K562 (cell line): ENCODE measurements at regions not wholly inside any gene's neighbourhood (a gene's known extent, or its start where the extent isn't known, plus 50 kb on each side); places are given as distances from the start of the nearest gene placed in this dataset.

Source experiments
- KDM4B ChIP-seq, 2 experiments: fragments of 450-650 bp in 1 of 2; sonication (generic) in 1 of 2; IDR thresholded peaks; 2 replicates each; pipeline ENCODE4 v1.6.1; 2016 to 2017; ENCODE audit warnings: borderline replicate concordance in 2 of 2, antibody characterized with exemption in 1 of 2, low read depth in 1 of 2, mild to moderate bottlenecking in 1 of 2
- MTA3 ChIP-seq: fragments of 450-650 bp; formaldehyde crosslinking; IDR thresholded peaks from 2 replicates; pipeline ENCODE4 v1.6.1; 2017; ENCODE audit warnings: mild to moderate bottlenecking, borderline replicate concordance
- SAP30 ChIP-seq: fragments of 200-600 bp; sonication (generic); IDR thresholded peaks from 2 replicates; pipeline ENCODE4 v1.6.1; 2012; ENCODE audit warnings: borderline replicate concordance, low read depth, mild to moderate bottlenecking, moderate library complexity, low read length, control low read depth, inconsistent platforms; ENCODE audit not compliant: insufficient read depth, poor library complexity, severe bottlenecking
- SMARCE1 ChIP-seq: fragments of 450-650 bp; IDR thresholded peaks from 2 replicates; pipeline ENCODE4 v1.7.1; 2016; ENCODE audit warnings: mild to moderate bottlenecking
- ZNF253 ChIP-seq: fragments of 250-450 bp; sonication (Bioruptor Pico); conservative IDR thresholded peaks from 2 replicates; pipeline ENCODE4 v1.6.1; 2021; ENCODE audit warnings: mild to moderate bottlenecking
- ZNF354B ChIP-seq: fragments of 250-450 bp; sonication (Bioruptor Pico); IDR thresholded peaks from 2 replicates; pipeline ENCODE4 v1.4.0; 2020
- TF ChIP-seq, protein P1 (sequence below), 2 experiments: fragments of 450-650 bp; conservative IDR thresholded peaks; 2 replicates each; pipeline ENCODE4 v1.6.1; 2017; ENCODE audit warnings: mild to moderate bottlenecking in 2 of 2, moderate library complexity in 2 of 2
- TF ChIP-seq, protein P2 (sequence below): fragments of 450-650 bp; formaldehyde crosslinking; IDR thresholded peaks from 2 replicates; pipeline ENCODE4 v1.4.0; 2020; ENCODE audit warnings: mild to moderate bottlenecking, moderate library complexity
- TF ChIP-seq, protein P3 (sequence below), 2 experiments: IDR thresholded peaks; 2 replicates each; pipeline ENCODE4 v1.6.1; 2012; ENCODE audit warnings: improper control_type of control experiment in 2 of 2, low read depth in 2 of 2, low read length in 2 of 2, borderline replicate concordance in 1 of 2

DNA sequence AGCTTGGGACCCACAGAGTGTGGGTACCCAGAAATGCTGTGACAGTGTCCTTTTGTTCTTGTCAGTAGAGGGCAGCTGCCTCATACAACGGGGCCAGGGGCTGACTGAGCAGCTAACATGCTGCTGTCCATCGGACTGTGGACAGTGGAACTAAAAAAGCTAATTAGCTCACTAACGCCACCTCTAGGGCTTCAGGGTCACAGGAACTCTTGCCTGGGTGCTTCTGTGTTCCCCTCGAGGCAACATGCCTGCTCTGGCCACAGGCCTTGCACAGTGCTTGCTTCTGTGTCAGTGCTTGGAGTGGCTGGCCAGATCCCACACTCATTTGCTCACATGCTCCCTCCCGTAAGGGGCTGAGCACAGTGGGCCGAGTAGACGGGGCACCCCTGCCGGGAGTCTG, 377.0 kb downstream of the OLFM4 start (continued):
- TF ChIP-seq, protein P1, sequence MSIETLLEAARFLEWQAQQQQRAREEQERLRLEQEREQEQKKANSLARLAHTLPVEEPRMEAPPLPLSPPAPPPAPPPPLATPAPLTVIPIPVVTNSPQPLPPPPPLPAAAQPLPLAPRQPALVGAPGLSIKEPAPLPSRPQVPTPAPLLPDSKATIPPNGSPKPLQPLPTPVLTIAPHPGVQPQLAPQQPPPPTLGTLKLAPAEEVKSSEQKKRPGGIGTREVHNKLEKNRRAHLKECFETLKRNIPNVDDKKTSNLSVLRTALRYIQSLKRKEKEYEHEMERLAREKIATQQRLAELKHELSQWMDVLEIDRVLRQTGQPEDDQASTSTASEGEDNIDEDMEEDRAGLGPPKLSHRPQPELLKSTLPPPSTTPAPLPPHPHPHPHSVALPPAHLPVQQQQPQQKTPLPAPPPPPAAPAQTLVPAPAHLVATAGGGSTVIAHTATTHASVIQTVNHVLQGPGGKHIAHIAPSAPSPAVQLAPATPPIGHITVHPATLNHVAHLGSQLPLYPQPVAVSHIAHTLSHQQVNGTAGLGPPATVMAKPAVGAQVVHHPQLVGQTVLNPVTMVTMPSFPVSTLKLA (conservative IDR thresholded peaks at IDR 0.05), result no peak
- TF ChIP-seq ZNF354B (CRISPR knock-in tag), result no peak
- TF ChIP-seq SAP30, result no peak
- no peak for TF ChIP-seq MTA3
- TF ChIP-seq ZNF253 (CRISPR knock-in tag), result no peak
- no peak for TF ChIP-seq KDM4B (IDR thresholded peaks at IDR 0.05; ENCODE audit: borderline replicate concordance in 2 of 2, low read depth in 1 of 2)
- TF ChIP-seq, protein P2, sequence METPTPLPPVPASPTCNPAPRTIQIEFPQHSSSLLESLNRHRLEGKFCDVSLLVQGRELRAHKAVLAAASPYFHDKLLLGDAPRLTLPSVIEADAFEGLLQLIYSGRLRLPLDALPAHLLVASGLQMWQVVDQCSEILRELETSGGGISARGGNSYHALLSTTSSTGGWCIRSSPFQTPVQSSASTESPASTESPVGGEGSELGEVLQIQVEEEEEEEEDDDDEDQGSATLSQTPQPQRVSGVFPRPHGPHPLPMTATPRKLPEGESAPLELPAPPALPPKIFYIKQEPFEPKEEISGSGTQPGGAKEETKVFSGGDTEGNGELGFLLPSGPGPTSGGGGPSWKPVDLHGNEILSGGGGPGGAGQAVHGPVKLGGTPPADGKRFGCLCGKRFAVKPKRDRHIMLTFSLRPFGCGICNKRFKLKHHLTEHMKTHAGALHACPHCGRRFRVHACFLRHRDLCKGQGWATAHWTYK (CRISPR knock-in tag), result no peak
- TF ChIP-seq, protein P3, sequence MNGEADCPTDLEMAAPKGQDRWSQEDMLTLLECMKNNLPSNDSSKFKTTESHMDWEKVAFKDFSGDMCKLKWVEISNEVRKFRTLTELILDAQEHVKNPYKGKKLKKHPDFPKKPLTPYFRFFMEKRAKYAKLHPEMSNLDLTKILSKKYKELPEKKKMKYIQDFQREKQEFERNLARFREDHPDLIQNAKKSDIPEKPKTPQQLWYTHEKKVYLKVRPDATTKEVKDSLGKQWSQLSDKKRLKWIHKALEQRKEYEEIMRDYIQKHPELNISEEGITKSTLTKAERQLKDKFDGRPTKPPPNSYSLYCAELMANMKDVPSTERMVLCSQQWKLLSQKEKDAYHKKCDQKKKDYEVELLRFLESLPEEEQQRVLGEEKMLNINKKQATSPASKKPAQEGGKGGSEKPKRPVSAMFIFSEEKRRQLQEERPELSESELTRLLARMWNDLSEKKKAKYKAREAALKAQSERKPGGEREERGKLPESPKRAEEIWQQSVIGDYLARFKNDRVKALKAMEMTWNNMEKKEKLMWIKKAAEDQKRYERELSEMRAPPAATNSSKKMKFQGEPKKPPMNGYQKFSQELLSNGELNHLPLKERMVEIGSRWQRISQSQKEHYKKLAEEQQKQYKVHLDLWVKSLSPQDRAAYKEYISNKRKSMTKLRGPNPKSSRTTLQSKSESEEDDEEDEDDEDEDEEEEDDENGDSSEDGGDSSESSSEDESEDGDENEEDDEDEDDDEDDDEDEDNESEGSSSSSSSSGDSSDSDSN (IDR thresholded peaks at IDR 0.05; ENCODE audit: borderline replicate concordance in 1 of 2, low read depth in 2 of 2, low read length in 2 of 2), result no peak
- no peak for TF ChIP-seq SMARCE1
- TF ChIP-seq, all 486 proteins: peak for 0
